ENCODE measurements at regions not wholly inside any gene's neighbourhood (a gene's known extent, or its start where the extent isn't known, plus 50 kb on each side); places are given as distances from the start of the nearest gene placed in this dataset.
"Not testable (repeated sequence)": the region's sequence is repeated elsewhere in the genome, so short reads cannot be mapped to it uniquely, and the experiment has no call there.

GRCh38 chr18:51525453-51526225 lies 328.2 kb upstream of the MEX3C start:
- no peak for DNase-seq

DNA sequence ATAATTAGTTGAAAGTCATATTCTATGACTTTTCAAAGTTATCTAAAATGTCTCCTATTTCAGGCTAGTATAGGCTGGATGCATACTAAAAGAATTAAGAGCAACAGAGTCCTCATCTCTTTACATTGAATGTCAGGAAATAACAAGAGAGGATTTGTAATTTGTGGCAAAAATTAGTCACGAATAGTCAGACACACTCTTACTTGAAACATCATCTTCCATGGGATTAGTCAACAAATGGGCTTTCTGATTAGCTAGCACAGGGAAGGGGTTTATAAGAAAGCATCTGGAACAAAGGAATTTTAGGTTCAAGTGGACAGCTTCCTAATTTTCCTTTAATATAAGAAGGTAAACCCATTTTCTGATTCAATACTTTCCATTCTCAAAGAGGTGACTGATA lies 330.3 kb upstream of the MEX3C start:
- DNase-seq = no peak

DNA sequence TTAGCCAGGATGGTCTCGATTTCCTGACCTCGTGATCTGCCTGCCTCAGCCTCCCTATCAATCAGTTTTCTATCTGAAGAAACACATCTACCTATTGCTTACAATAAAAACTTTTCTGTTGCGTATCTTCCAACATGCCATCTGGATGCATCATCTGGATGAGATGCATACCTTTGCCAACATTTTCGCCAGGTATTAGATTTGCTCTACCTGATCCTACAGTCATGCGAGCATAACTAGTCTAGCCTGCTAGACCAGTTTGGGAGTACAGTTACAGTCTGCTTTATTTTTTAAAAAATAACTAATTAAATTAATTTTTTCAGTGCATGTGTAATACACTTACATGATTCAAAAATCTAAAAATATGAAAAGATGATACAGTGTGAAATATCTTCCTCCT lies 334.0 kb upstream of the MEX3C start:
- no peak for DNase-seq

GRCh38 chr18:51537487-51537886 lies 340.0 kb upstream of the MEX3C start:
- no peak for DNase-seq

DNA sequence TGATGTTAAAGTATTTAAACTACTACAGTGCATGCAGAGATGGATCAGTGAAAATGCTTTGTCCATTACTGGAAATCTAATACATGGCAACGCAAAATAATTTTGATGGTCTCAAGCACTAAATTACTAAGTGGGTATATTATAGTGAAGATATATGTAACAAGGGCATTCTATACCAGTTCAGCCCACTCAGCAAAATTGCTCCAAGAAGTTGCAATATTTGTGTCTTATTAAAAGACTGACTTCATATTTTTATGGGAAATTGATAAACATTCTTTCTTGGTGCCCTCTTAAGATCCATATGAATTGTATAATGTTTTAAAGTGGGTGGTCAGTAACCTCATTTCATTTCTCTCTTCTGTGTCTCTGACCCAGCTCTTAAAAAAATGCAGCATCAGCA lies 343.1 kb upstream of the MEX3C start:
- no peak for DNase-seq

- no peak for DNase-seq
Observed at GRCh38 chr18:51541230-51541629, 343.7 kb upstream of the MEX3C start.

DNA sequence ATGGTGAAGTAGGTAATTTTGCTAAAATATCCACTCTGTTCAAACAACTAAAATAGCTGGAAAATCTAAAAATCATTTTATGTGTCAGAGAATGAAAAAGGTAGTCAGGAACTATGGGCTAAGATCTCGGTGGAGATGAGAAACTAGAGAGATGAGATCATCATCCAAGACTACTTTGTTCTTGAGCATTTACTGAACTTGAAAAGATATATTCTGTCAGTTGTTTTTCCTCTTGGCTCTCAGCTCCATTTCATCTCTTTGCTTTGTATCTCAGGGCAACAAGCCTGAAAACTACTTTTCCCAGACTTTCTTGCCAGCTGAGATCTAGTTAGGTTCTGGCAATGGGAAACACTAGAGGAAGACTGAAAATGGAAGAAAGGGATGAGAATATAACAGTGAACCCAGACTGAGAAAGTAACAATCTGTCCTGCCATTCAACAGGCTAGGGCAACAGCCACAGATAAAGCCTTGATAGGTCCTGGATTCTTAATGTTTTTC lies 346.2 kb upstream of the MEX3C start:
- DNase-seq = no peak

DNA sequence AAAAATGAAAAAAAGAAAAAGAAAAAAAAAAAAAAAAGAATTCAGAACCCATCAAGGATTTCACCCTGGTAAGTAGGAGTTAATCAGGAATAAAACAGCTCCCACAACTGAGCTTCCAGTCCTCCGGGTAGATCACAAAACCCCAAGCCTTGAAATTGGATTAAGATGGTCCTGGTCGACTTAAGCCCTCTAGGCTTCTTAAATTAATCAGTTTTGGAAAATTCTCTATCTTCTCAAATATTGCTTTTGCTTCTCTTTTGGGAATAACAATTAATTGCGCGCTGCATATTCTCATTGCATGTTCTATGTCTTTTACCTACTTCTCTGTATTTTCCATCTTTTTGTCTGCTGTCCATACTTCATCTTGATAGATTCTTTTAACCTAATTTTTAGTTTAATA lies 348.0 kb upstream of the MEX3C start:
- no peak for DNase-seq

GRCh38 chr18:51559198-51559901 lies 361.9 kb upstream of the MEX3C start:
- DNase-seq = no peak

DNA sequence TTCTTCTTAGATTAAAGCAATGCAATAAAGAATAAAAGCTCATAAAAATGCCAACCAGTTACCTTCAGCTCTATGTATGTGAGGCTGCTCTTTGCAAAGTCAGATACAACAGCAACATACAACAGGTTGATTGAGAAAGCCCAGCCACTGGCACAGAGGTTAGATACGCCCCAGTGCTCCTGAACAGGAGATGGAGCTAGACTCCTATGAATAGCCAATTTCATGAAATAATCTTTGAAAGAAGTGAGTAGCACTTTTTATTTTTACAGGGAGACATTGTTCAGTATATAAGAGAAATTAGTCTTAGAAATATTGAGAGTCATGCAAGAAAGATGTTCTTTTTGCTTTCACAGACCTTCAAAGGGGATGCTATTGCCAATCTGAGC lies 362.4 kb upstream of the MEX3C start:
- DNase-seq = no peak

DNA sequence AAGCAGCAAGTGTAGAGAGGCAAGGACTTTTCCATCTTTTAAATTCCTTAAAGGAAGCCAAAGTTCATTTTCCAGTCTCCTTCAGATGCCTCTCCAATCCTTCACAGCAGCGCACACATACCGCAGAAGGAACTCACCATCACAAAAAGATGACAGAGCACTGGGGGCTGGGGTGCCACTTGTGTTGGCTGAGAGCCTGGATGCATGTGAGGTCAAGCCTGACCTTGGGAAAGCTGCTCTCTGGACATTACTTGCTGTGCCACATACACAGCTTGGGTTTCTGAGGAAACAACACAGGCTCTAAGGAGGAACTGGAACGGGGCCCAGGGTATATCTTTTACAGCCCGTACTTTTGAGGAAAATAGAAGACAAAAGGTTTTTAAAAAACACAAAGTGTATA lies 364.3 kb upstream of the MEX3C start:
- DNase-seq = no peak

- no peak for DNase-seq
Observed at GRCh38 chr18:51562866-51563265, 365.4 kb upstream of the MEX3C start.

GRCh38 chr18:51563396-51563795 lies 365.9 kb upstream of the MEX3C start:
- no peak for DNase-seq

DNA sequence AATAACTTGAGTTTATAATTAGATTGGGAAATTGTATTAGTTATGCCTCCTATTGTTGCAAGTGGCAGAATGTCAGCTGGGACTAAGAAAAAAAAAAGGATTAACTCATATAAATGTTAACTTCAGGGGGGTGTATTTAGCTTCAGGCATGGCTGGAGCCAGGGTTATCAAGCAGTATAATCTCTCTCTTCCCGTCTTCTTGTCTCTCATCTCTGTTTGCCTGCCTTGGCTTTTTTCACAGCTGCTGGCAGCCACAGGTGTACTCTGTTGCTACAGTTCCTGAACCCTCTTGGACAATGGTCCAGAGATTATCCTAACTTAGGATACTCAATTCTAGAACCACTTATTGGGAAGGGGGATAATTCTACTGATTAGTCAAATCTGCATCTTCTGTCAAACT lies 370.7 kb upstream of the MEX3C start:
- no peak for DNase-seq

DNA sequence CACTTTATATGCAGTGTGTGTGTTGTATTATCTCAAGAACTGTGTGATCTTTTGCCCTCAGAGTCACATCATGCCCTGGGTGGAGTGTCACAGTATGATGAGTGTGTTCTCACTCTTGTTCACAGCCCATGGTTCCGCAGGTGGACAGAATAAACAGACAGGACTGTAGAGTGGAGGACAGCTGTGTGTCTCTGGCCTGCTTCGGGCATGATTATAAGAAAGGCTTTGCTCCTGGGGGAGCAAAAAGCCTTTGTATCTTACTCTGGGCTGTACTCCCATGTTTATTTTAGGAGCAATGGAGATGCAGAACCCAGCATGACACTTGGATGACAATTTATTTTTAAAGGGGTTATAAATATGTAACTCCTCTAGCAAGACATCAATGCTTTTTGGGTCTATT lies 371.7 kb upstream of the MEX3C start:
- DNase-seq = no peak

GRCh38 chr18:51569561-51569960 lies 372.1 kb upstream of the MEX3C start:
- no peak for DNase-seq

GRCh38 chr18:51570071-51570470 lies 372.6 kb upstream of the MEX3C start:
- DNase-seq = not testable (repeated sequence)

- DNase-seq = not testable (repeated sequence)
Observed at GRCh38 chr18:51573886-51574285, 376.4 kb upstream of the MEX3C start.

DNA sequence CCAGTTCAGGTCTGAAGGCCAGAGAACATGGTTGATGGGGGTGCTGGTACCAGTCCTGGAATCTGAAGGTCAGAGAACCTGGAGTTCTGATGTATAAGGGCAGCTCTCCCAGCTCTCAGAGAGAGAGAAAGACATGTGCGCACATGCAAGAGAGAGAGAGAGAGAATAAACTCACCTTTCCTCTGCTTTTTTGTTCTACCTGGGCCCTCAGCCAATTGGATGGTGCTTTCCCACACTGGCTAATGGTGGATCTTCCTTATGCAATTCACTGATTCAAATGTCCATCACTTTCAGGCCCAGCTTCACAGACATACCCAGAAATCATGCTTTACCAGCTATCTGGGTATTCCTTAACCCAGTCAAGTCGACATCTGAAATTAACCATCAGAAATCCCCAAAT lies 377.7 kb upstream of the MEX3C start:
- no peak for DNase-seq

DNA sequence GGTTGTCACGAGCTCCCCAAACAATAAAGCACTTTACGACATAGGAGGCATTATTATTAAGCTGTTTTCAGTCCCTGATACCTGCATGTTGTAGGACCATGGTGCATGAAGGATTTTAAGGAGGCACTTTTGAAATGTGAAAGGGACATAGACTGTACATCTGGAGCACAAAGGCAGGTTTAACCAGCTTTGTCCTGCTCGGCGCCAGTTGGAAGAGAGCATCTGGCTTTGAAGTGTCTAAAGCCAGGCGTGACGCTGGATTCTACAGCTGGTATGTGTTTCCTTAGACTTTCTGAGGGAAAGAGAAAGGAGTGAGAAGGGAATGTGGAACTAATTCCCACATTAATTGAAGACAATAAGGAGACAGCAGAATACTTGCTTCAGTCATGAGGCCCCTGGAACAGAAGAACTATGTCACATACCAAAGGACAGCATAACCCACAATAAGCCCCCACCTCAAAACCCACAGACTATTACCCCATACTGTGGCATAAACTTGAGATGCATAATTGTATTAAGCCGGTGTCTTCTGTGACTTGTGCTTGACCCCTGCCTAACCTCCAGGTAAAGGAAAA lies 381.0 kb upstream of the MEX3C start:
- no peak for DNase-seq

GRCh38 chr18:51580580-51580979 lies 383.1 kb upstream of the MEX3C start:
- DNase-seq = no peak

DNA sequence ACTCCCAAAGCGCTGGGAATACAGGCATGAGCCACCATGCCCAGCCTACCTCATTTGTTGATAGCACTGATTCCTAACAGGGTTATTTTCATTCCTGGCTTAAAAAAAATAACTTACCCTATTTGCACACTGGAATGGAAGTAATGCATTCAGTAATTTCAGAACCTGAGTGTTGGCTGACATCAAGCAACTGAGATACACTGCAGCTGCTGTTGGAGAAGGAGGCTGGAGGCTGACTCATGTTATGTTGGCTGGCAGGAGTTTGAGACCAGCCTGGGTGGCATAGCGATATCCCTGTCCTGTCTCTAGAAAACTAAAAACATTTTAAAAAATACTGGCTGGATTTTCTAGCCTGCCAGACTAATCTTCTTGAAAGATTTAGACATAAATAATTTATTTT lies 385.1 kb upstream of the MEX3C start:
- no peak for DNase-seq

DNA sequence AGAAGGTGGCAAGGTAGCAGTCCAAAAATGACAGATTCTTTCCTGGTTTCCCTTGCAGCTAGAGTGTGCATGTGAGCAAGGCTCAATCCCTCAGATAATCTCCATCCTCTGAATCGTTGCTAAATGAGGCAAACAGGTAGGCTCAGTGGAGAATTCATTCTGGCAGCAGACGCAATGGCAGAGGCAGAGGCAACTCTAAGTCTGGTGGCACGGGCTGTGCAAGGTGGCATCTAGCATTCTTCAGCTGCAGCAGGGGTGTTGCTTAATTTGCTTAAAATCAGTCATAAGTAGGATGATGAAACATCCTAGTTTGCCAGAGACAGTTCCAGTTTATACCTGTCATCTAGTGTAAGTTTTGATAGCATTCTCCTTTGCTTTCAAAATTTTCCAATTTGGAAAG lies 391.1 kb upstream of the MEX3C start:
- no peak for DNase-seq

DNA sequence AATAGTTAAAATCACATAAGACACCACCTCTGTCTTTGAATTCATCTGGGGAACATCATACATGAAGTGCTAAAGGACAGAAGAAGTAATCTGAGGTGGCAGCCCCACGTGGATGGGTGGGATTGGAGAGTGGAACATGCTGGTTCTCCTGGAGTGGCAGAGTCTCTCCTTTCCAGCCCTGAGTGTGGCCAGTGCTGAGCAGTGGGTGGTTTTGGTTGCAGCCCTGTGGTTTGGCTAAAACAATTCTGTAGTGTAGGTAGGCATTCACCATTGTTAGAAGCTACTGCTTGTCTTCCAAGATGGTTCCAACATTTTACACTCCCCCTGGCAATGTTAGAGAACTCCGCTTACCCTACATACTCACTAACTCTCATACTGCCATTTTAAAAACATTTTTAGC lies 396.4 kb upstream of the MEX3C start:
- DNase-seq = no peak

Measured in NCI-H2081 treated with DMSO at 0.1 percent for 48 hours (cell line).